ENCODE measurements at regions not wholly inside any gene's neighbourhood (a gene's known extent, or its start where the extent isn't known, plus 50 kb on each side); places are given as distances from the start of the nearest gene placed in this dataset.

GRCh38 chr2:217698691-217699090 lies 304.1 kb downstream of the TNS1 start:
- no peaks in the 10 kb centered on the region for H3K9me3 ChIP-seq
- CTCF ChIA-PET, result interaction anchor here (1.9 kb wide), 1 partner anchor 14 kb away, joined by 8 read pairs; no protein-coding TSS in a partner anchor
- no peaks in the 10 kb centered on the region for H4K20me1 ChIP-seq (ENCODE audit: insufficient read depth)
- no peak for DNase-seq
- no peak for TF ChIP-seq JUND (IDR thresholded peaks at IDR 0.05)
- no peak for TF ChIP-seq TCF12 (IDR thresholded peaks at IDR 0.05)
- TF ChIP-seq TAF1 (IDR thresholded peaks at IDR 0.05; ENCODE audit: borderline replicate concordance, low read depth, low read length), result no peak
- TF ChIP-seq MEF2A (IDR thresholded peaks at IDR 0.05; ENCODE audit: borderline replicate concordance, low read depth), result no peak
- no peak for TF ChIP-seq IRF3 (IDR thresholded peaks at IDR 0.05; ENCODE audit: low read depth, low read length)
- TF ChIP-seq GABPA (IDR thresholded peaks at IDR 0.05; ENCODE audit: low read depth), result no peak
- no peak overlapping the region for H3K4me2 ChIP-seq
- no peaks in the 10 kb centered on the region for H3K79me2 ChIP-seq (ENCODE audit: insufficient read depth)
- H3K36me3 ChIP-seq (replicated peaks in 1 of 2; ENCODE audit: control insufficient read depth in 1 of 2, insufficient read depth in 2 of 2, low read length in 1 of 2), result no peaks in the 10 kb centered on the region
- POLR2A ChIA-PET, result no interaction called here
- no peak overlapping the region for H3K27ac ChIP-seq (ENCODE audit: low read depth in 2 of 2, low read length in 1 of 2)
- no peak overlapping the region for H3K9ac ChIP-seq
- no peaks in the 10 kb centered on the region for H3K4me1 ChIP-seq (ENCODE audit: control insufficient read depth in 1 of 2, insufficient read depth in 2 of 2, low read depth in 1 of 2, low read length in 1 of 2)
- H2AFZ ChIP-seq (ENCODE audit: low read depth), result no peak overlapping the region
- H3K9me2 ChIP-seq, result no peaks in the 10 kb centered on the region
- 75% methylated on average over 3 of the region's 3 CpGs for WGBS (ENCODE audit: low lambda C conversion rate)
- no peak overlapping the region for H3K4me3 ChIP-seq (ENCODE audit: low read depth in 2 of 2, low read length in 1 of 2)
- no peaks in the 10 kb centered on the region for H3F3A ChIP-seq (replicated peaks; ENCODE audit: insufficient read depth)
- H3K27me3 ChIP-seq (ENCODE audit: insufficient read depth), result no peaks in the 10 kb centered on the region

GRCh38 chr2:217695033-217695520 lies 307.7 kb downstream of the TNS1 start:
- H2AFZ ChIP-seq (ENCODE audit: low read depth), result peak overlapping the region; percentile 47; the same call in 1 of the 2 replicates
- CTCF ChIA-PET, result no interaction called here
- peak overlapping the region in 1 of 2 experiments; percentile 57; a peak in 2 of 4 replicates for H3K27ac ChIP-seq (ENCODE audit: low read depth in 2 of 2, low read length in 1 of 2)
- H3F3A ChIP-seq (replicated peaks; ENCODE audit: insufficient read depth), result no peaks in the 10 kb centered on the region
- no peaks in the 10 kb centered on the region for H3K9me2 ChIP-seq
- 0 out of 4 replicates have a peak, but pooled peaks cover 0 to 4% of the 10 kb centered on the region in 2 experiments for H3K4me1 ChIP-seq (ENCODE audit: control insufficient read depth in 1 of 2, insufficient read depth in 2 of 2, low read depth in 1 of 2, low read length in 1 of 2)
- H3K9me3 ChIP-seq, result no peaks in the 10 kb centered on the region
- peak overlapping the region; percentile 55 for H3K4me2 ChIP-seq
- POLR2A ChIA-PET, result no interaction called here
- H3K9ac ChIP-seq, result peak overlapping the region; percentile 34; the same call in 1 of the 2 replicates
- TF ChIP-seq IRF3 (IDR thresholded peaks at IDR 0.05; ENCODE audit: low read depth, low read length) (no peak), FOXJ3 (CRISPR knock-in tag; IDR thresholded peaks at IDR 0.05) (no peak), TAF1 (IDR thresholded peaks at IDR 0.05; ENCODE audit: borderline replicate concordance, low read depth, low read length) (no peak), PBX3 (IDR thresholded peaks at IDR 0.05) (no peak), RXRA (IDR thresholded peaks at IDR 0.05; ENCODE audit: borderline replicate concordance, low read depth) (no peak), NRF1 (IDR thresholded peaks at IDR 0.05; ENCODE audit: low read depth, low read length) (no peak), ELF1 (IDR thresholded peaks at IDR 0.05) (no peak), TCF12 (IDR thresholded peaks at IDR 0.05) (no peak), MAX (IDR thresholded peaks at IDR 0.05; ENCODE audit: low read depth) (no peak), REST (IDR thresholded peaks at IDR 0.05; ENCODE audit: low read depth, low read length) (no peak), YY1 (IDR thresholded peaks at IDR 0.05; ENCODE audit: low read depth) (no peak)
- 47% methylated on average over 2 of the region's 3 CpGs for WGBS (ENCODE audit: low lambda C conversion rate)
- no peaks in the 10 kb centered on the region for H3K79me2 ChIP-seq (ENCODE audit: insufficient read depth)
- no peaks in the 10 kb centered on the region for H3K27me3 ChIP-seq (ENCODE audit: insufficient read depth)
- H3K36me3 ChIP-seq (replicated peaks in 1 of 2; ENCODE audit: control insufficient read depth in 1 of 2, insufficient read depth in 2 of 2, low read length in 1 of 2), result no peaks in the 10 kb centered on the region
- no peaks in the 10 kb centered on the region for H4K20me1 ChIP-seq (ENCODE audit: insufficient read depth)
- no peak for DNase-seq
- 0 out of 4 replicates have a peak overlapping the region, but pooled peaks of 1 of the 2 experiments have one; percentile 3 for H3K4me3 ChIP-seq (ENCODE audit: low read depth in 2 of 2, low read length in 1 of 2)
